ENCODE measurements at regions not wholly inside any gene's neighbourhood (a gene's known extent, or its start where the extent isn't known, plus 50 kb on each side); places are given as distances from the start of the nearest gene placed in this dataset.

GRCh38 chrX:146208821-146209220, 391.2 kb downstream of the SLITRK2 start:
- no peak overlapping the region for H3K27ac ChIP-seq
- TF ChIP-seq CTCF (conservative IDR thresholded peaks at IDR 0.05) (no peak), ZFX (IDR thresholded peaks at IDR 0.05) (no peak)

- no peak for TF ChIP-seq ZFX (IDR thresholded peaks at IDR 0.05)
- peak; percentile 46 for TF ChIP-seq CTCF (conservative IDR thresholded peaks at IDR 0.05)
- no peak overlapping the region for H3K27ac ChIP-seq
Measured at GRCh38 chrX:146224442-146224841, 406.8 kb downstream of the SLITRK2 start.

- TF ChIP-seq CTCF (conservative IDR thresholded peaks at IDR 0.05) = no peak
- H3K27ac ChIP-seq = no peak overlapping the region
Measured at GRCh38 chrX:146238173-146238572, 420.5 kb downstream of the SLITRK2 start.

- no peak overlapping the region for H3K27ac ChIP-seq
- TF ChIP-seq CTCF (conservative IDR thresholded peaks at IDR 0.05) (no peak), ZFX (IDR thresholded peaks at IDR 0.05) (no peak)
Measured at GRCh38 chrX:146241902-146242301, 424.3 kb downstream of the SLITRK2 start.

- TF ChIP-seq CTCF (conservative IDR thresholded peaks at IDR 0.05) (no peak), ZFX (IDR thresholded peaks at IDR 0.05) (no peak)
- H3K27ac ChIP-seq = no peak overlapping the region
Measured at GRCh38 chrX:146243041-146243440, 425.4 kb downstream of the SLITRK2 start.

GRCh38 chrX:146259207-146259606, 441.6 kb downstream of the SLITRK2 start:
- no peak overlapping the region for H3K27ac ChIP-seq
- TF ChIP-seq ZFX (IDR thresholded peaks at IDR 0.05) = no peak
- TF ChIP-seq CTCF (conservative IDR thresholded peaks at IDR 0.05) = no peak

- no peak overlapping the region for H3K27ac ChIP-seq
- TF ChIP-seq CTCF (conservative IDR thresholded peaks at IDR 0.05) = no peak
- TF ChIP-seq ZFX (IDR thresholded peaks at IDR 0.05) = no peak
Measured at GRCh38 chrX:146264763-146265375, 447.2 kb downstream of the SLITRK2 start.

Measured in C4-2B (cell line).